ENCODE measurements at regions not wholly inside any gene's neighbourhood (a gene's known extent, or its start where the extent isn't known, plus 50 kb on each side); places are given as distances from the start of the nearest gene placed in this dataset.

GRCh38 chr4:130922955-130923354, 1827.0 kb downstream of the C4orf33 start:
- H3K4me3 ChIP-seq (ENCODE audit: low read depth, low read length): no peak overlapping the region
- DNase-seq (ENCODE audit: low read depth): no peak
- TF ChIP-seq MAX (IDR thresholded peaks at IDR 0.05; ENCODE audit: low read depth, low read length) (no peak), POLR2A (IDR thresholded peaks at IDR 0.05; ENCODE audit: extremely low read depth, insufficient read length) (no peak)

GRCh38 chr4:130955520-130955919, 1859.6 kb downstream of the C4orf33 start:
- no peak for TF ChIP-seq MYC (IDR thresholded peaks at IDR 0.05; ENCODE audit: low read depth, low read length)
- no peak for TF ChIP-seq MAX (IDR thresholded peaks at IDR 0.05; ENCODE audit: low read depth, low read length)
- no peak for TF ChIP-seq CTCF (IDR thresholded peaks at IDR 0.05; ENCODE audit: low read depth, low read length)
- TF ChIP-seq POLR2A (IDR thresholded peaks at IDR 0.05; ENCODE audit: extremely low read depth, insufficient read length): no peak
- no peak overlapping the region for H3K4me3 ChIP-seq (ENCODE audit: low read depth, low read length)
- DNase-seq (ENCODE audit: low read depth): no peak

- no peak for TF ChIP-seq MAX (IDR thresholded peaks at IDR 0.05; ENCODE audit: low read depth, low read length)
- no peak for TF ChIP-seq MYC (IDR thresholded peaks at IDR 0.05; ENCODE audit: low read depth, low read length)
- TF ChIP-seq POLR2A (IDR thresholded peaks at IDR 0.05; ENCODE audit: extremely low read depth, insufficient read length): no peak
- TF ChIP-seq CTCF (IDR thresholded peaks at IDR 0.05; ENCODE audit: low read depth, low read length): no peak
- H3K4me3 ChIP-seq (ENCODE audit: low read depth, low read length): no peak overlapping the region
- no peak for DNase-seq (ENCODE audit: low read depth)
Observed at GRCh38 chr4:130985371-130985770, 1889.4 kb downstream of the C4orf33 start.

- DNase-seq (ENCODE audit: low read depth): no peak
- H3K4me3 ChIP-seq (ENCODE audit: low read depth, low read length): no peak overlapping the region
- TF ChIP-seq POLR2A (IDR thresholded peaks at IDR 0.05; ENCODE audit: extremely low read depth, insufficient read length): no peak
- TF ChIP-seq MYC (IDR thresholded peaks at IDR 0.05; ENCODE audit: low read depth, low read length): no peak
- no peak for TF ChIP-seq MAX (IDR thresholded peaks at IDR 0.05; ENCODE audit: low read depth, low read length)
- TF ChIP-seq CTCF (IDR thresholded peaks at IDR 0.05; ENCODE audit: low read depth, low read length): no peak
Observed at GRCh38 chr4:130995988-130996387, 1900.0 kb downstream of the C4orf33 start.

- DNase-seq (ENCODE audit: low read depth): no peak
- TF ChIP-seq CTCF (IDR thresholded peaks at IDR 0.05; ENCODE audit: low read depth, low read length) (no peak), MAX (IDR thresholded peaks at IDR 0.05; ENCODE audit: low read depth, low read length) (no peak), MYC (IDR thresholded peaks at IDR 0.05; ENCODE audit: low read depth, low read length) (no peak), POLR2A (IDR thresholded peaks at IDR 0.05; ENCODE audit: extremely low read depth, insufficient read length) (no peak)
- H3K4me3 ChIP-seq (ENCODE audit: low read depth, low read length): no peak overlapping the region
Observed at GRCh38 chr4:131001371-131001770, 1905.4 kb downstream of the C4orf33 start.

- DNase-seq (ENCODE audit: low read depth): no peak
- TF ChIP-seq POLR2A (IDR thresholded peaks at IDR 0.05; ENCODE audit: extremely low read depth, insufficient read length) (no peak), MYC (IDR thresholded peaks at IDR 0.05; ENCODE audit: low read depth, low read length) (no peak), MAX (IDR thresholded peaks at IDR 0.05; ENCODE audit: low read depth, low read length) (no peak), CTCF (IDR thresholded peaks at IDR 0.05; ENCODE audit: low read depth, low read length) (no peak)
- H3K4me3 ChIP-seq (ENCODE audit: low read depth, low read length): no peak overlapping the region
Observed at GRCh38 chr4:131002132-131002531, 1906.2 kb downstream of the C4orf33 start.
